KG1 (cell line): ENCODE measurements at regions not wholly inside any gene's neighbourhood (a gene's known extent, or its start where the extent isn't known, plus 50 kb on each side); places are given as distances from the start of the nearest gene placed in this dataset.
A peak's percentile ranks its signal among the peaks of the same experiment; 100 is the strongest.

ENCODE experiments used
- DNase-seq: peaks from one replicate; lab custom pipeline; 2025; lab: John Stamatoyannopoulos, UW

GRCh38 chr2:226431288-226431948 lies 368.2 kb downstream of the IRS1 start:
- DNase-seq: no peak

GRCh38 chr2:226429476-226429875 lies 370.1 kb downstream of the IRS1 start:
- no peak for DNase-seq

GRCh38 chr2:226427538-226428307 lies 371.9 kb downstream of the IRS1 start:
- no peak for DNase-seq

- DNase-seq: no peak
These were observed 373.3 kb downstream of the IRS1 start for GRCh38 chr2:226426292-226426736.

GRCh38 chr2:226424971-226425370 lies 374.6 kb downstream of the IRS1 start:
- DNase-seq: no peak

GRCh38 chr2:226423498-226423960 lies 376.1 kb downstream of the IRS1 start:
- DNase-seq: peak; percentile 6

- no peak for DNase-seq
These were observed 379.0 kb downstream of the IRS1 start for GRCh38 chr2:226420646-226421045.

GRCh38 chr2:226418521-226418920 lies 381.1 kb downstream of the IRS1 start:
- DNase-seq: no peak

GRCh38 chr2:226414335-226414734 lies 385.3 kb downstream of the IRS1 start:
- no peak for DNase-seq

- no peak for DNase-seq
These were observed 386.0 kb downstream of the IRS1 start for GRCh38 chr2:226413498-226414130.

- DNase-seq: no peak
These were observed 387.8 kb downstream of the IRS1 start for GRCh38 chr2:226411727-226412360.

- no peak for DNase-seq
These were observed 388.4 kb downstream of the IRS1 start for GRCh38 chr2:226411205-226411604.

GRCh38 chr2:226410247-226410835 lies 389.3 kb downstream of the IRS1 start:
- DNase-seq: no peak

- no peak for DNase-seq
These were observed 390.5 kb downstream of the IRS1 start for GRCh38 chr2:226409134-226409533.

GRCh38 chr2:226408141-226408540 lies 391.5 kb downstream of the IRS1 start:
- DNase-seq: no peak

- no peak for DNase-seq
These were observed 392.5 kb downstream of the IRS1 start for GRCh38 chr2:226407135-226407534.

GRCh38 chr2:226405465-226405864 lies 394.2 kb downstream of the IRS1 start:
- DNase-seq: no peak

GRCh38 chr2:226403369-226403768 lies 396.3 kb downstream of the IRS1 start:
- DNase-seq: no peak

GRCh38 chr2:226399006-226399405 lies 400.6 kb downstream of the IRS1 start:
- DNase-seq: no peak

GRCh38 chr2:226398580-226398979 lies 401.0 kb downstream of the IRS1 start:
- DNase-seq: no peak

- DNase-seq: no peak
These were observed 403.1 kb downstream of the IRS1 start for GRCh38 chr2:226396541-226396940.

GRCh38 chr2:226387499-226387942 lies 412.1 kb downstream of the IRS1 start:
- DNase-seq: no peak
